HG03460 (cell line): ENCODE measurements at regions not wholly inside any gene's neighbourhood (a gene's known extent, or its start where the extent isn't known, plus 50 kb on each side); places are given as distances from the start of the nearest gene placed in this dataset.

Source experiments
- ATAC-seq: cut with Tn5 transposase; IDR thresholded peaks from one replicate; pipeline ENCODE4 v1.9.1; 2021; ENCODE audit not compliant: unreplicated experiment

DNA sequence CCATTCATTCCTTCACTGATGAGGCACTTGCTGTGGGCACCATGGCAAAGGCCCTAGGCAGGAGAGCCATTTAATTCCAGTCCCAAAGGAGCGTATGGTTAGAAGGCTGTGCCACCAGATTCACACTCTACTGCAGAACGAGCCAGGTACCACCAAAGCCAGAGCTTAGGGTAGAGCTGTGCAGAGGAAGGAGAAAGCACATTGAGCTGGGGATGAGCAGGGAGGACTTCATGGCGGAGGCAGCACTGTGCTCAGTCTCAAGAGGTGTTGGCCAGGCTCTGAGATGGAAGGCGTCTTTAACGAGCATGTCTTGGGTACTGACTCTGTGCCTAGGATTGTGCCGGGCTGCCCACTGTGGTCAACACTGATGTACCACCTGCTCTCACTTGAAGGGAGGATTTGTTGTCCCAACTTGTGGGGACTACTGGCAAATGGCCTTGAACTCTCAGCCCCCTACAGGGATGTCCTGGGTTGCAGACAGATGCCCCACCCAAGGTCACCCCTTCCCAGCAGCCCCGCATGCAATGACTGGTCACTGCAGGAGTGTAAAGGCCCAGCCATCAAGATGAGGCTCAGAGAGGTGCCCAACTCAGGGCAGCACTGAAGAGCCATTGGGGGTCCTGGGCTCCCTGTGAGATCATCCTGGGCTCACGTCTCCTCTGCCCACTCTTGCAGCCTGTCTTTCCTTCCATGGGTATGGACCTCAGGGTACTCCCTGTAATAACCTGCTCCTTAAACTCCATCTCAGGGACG lies 251.4 kb downstream of the GLI2 start:
- ATAC-seq: no peak

DNA sequence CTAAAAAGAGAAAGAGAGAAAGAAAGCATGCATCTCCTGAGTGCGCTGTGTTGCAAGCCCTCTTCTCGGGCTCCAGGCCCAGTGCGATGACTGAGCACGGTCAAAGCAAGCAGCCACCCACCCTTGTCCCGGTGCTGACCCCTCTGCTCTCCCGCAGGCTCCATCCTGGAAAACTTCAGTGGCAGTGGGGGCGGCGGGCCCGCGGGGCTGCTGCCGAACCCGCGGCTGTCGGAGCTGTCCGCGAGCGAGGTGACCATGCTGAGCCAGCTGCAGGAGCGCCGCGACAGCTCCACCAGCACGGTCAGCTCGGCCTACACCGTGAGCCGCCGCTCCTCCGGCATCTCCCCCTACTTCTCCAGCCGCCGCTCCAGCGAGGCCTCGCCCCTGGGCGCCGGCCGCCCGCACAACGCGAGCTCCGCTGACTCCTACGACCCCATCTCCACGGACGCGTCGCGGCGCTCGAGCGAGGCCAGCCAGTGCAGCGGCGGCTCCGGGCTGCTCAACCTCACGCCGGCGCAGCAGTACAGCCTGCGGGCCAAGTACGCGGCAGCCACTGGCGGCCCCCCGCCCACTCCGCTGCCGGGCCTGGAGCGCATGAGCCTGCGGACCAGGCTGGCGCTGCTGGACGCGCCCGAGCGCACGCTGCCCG lies 252.5 kb downstream of the GLI2 start:
- no peak for ATAC-seq

- no peak for ATAC-seq
Measured at GRCh38 chr2:120988700-120989511, 253.2 kb downstream of the GLI2 start.

DNA sequence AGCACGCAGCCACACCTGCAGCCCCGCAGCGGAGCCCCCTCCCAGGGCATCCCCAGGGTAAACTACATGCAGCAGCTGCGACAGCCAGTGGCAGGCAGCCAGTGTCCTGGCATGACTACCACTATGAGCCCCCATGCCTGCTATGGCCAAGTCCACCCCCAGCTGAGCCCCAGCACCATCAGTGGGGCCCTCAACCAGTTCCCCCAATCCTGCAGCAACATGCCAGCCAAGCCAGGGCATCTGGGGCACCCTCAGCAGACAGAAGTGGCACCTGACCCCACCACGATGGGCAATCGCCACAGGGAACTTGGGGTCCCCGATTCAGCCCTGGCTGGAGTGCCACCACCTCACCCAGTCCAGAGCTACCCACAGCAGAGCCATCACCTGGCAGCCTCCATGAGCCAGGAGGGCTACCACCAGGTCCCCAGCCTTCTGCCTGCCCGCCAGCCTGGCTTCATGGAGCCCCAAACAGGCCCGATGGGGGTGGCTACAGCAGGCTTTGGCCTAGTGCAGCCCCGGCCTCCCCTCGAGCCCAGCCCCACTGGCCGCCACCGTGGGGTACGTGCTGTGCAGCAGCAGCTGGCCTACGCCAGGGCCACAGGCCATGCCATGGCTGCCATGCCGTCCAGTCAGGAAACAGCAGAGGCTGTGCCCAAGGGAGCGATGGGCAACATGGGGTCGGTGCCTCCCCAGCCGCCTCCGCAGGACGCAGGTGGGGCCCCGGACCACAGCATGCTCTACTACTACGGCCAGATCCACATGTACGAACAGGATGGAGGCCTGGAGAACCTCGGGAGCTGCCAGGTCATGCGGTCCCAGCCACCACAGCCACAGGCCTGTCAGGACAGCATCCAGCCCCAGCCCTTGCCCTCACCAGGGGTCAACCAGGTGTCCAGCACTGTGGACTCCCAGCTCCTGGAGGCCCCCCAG lies 254.1 kb downstream of the GLI2 start:
- no peak for ATAC-seq

GRCh38 chr2:120990451-120990871 lies 254.8 kb downstream of the GLI2 start:
- ATAC-seq: no peak

- no peak for ATAC-seq
Measured at GRCh38 chr2:120991441-120991840, 255.8 kb downstream of the GLI2 start.

DNA sequence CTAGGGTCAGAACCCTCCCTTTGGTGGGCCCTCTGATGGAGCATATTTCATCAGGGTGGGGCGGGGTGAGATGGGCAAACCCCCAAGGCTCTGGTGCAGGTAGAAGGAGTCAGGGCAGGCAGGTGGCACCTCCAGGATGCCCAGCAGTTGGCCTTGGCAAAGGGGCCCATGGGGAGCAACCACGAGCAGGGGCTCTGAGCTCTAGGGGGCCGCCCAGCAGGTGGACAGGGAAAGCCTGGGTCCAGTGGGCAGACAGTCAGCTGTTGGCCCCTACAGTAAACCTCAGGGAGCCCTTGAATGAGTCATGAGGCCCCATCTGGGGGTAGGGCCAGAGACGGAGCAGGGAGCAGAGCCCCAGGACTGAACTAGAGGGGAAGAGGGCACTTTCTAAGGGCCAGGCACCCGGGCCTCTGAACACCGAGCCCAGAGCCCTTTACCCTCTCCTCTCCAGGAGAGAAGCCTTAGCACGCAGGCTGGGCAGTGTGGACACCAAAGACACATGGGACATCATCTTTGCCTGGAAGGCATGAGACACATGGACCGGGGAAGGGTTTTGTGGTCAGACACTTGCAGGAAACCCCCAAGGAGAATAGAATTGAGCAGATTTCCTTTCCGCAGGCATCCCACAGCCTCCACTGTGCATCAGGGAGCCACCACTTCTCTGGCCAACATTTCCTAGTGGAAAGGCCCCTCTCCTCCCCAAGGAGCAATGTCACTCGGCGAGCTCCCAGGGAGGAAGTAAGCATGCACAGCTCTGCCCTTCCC lies 257.3 kb downstream of the GLI2 start:
- ATAC-seq: no peak

DNA sequence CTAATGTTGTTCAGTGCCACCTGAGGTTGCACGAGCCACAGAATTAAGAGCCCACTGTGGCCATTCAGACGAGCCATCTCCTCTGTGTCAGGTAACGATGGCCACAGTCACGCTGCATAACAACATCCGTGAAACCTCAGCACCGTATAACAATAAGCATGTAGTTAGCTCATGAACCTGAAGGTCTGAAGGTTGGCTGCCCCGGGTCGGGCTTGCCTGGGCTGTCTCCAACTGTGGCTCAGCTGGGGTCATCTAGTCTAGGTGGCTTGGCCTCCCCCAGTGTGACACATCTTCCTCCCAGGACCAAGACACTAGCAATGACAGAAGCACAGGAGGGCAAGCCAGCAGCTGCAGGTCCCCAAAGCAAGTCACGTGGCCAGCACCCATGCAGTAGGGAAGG lies 258.0 kb downstream of the GLI2 start:
- ATAC-seq: no peak

DNA sequence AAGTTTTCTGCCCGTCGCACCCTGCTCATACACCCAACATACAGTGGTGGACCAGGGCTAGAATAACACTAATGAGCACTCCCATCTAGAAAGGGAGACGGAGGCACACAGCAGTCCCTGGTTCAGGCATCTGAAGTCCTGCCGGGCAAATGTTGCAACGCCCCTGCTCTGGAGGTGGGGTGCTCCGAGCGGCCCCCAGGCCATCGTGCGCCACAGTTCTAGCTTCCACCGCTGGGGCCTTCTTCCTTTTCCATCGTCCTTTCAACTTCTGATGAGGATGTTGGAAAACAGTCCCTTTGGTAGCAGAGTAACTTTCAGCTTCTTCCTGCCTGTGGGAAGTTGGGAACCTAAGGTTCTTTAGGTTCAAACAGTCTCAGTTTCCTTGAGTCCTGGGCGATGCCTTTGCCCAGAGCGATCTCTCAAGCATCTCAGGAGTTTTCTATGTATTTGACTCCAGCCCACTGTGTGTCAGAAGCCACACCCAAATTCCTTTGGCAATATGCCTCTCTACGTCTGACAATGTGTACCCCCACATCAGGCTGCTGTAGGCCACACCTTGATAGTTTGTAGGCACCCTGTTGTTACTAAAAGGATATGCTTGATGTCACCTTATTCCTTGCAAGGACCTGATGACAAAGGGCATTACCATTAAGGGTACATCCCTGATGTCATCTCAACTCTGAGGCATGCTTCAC lies 258.8 kb downstream of the GLI2 start:
- ATAC-seq: no peak

GRCh38 chr2:120995152-120995551 lies 259.5 kb downstream of the GLI2 start:
- ATAC-seq: no peak

GRCh38 chr2:120995656-120996190 lies 260.1 kb downstream of the GLI2 start:
- ATAC-seq: no peak

- ATAC-seq: no peak
Measured at GRCh38 chr2:120999377-121000097, 263.9 kb downstream of the GLI2 start.

- no peak for ATAC-seq
Measured at GRCh38 chr2:121000804-121001203, 265.1 kb downstream of the GLI2 start.

GRCh38 chr2:121001641-121002040 lies 266.0 kb downstream of the GLI2 start:
- ATAC-seq: no peak

- no peak for ATAC-seq
Measured at GRCh38 chr2:121002597-121002996, 266.9 kb downstream of the GLI2 start.

GRCh38 chr2:121003391-121003790 lies 267.7 kb downstream of the GLI2 start:
- ATAC-seq: no peak

- no peak for ATAC-seq
Measured at GRCh38 chr2:121004359-121004758, 268.7 kb downstream of the GLI2 start.

DNA sequence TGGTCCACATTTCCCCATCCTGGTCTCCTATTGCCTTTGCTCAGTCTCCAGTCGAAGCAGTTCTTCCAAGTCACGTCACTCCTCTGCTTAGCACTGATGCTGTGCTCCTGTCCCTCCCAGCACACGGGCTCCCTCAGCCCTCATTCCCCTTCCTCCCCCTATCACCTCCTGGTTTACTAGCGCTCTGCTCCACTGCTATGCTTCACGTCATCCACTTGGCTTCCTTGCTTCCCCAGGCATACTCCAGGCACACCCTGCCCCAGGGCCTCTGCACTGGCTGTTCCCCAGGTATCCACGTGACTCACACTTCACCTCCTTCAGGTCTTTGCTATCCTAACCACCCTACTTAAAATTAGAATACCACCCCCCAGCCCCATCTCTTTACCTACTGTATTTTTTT lies 269.3 kb downstream of the GLI2 start:
- ATAC-seq: no peak

DNA sequence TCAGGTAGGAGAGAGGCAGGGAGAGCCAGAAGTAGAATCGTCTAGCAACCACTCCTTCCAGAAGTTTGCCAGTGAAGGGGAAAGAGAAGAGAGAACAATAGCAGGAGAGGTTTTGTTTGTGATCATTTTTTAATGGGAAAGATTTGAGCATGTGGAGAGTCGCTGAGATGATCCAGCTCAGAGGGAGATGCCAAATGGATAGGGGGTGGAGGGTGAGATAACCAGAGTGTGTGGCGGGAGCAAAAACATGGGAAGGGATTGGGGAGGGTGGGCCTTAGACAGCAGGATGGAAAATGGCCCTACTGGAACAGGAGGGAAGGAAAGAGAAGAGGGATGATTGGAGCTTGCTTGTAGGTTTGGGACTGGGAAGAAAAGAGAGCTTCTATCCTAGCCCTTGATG lies 269.8 kb downstream of the GLI2 start:
- ATAC-seq: no peak
